ENCODE measurements at regions not wholly inside any gene's neighbourhood (a gene's known extent, or its start where the extent isn't known, plus 50 kb on each side); places are given as distances from the start of the nearest gene placed in this dataset.

DNA sequence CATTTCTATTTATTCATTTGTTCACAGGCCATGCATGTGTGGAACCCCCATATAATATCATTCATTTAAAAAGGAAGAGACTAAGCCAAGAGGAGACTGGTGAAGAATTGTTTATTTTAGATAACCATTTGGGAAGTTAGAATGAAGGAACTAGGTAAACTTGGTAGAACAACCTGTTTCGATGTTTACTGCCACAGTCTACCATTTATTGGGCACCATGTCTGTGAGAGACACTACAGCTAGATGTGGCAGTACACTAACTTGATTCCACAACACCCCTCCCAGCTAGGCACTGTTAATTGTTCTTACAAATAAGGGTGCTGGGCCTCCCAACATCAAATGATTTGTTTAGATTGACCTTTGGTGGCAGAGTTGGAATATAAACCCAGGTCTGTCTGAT, 592.4 kb downstream of the EPM2A start:
- TF ChIP-seq CTCF (IDR thresholded peaks at IDR 0.05) (no peak), POLR2A (IDR thresholded peaks at IDR 0.05) (no peak)

All from Peyer's patch (tissue), 4 donors.